SK-N-SH (cell line): ENCODE measurements at regions not wholly inside any gene's neighbourhood (a gene's known extent, or its start where the extent isn't known, plus 50 kb on each side); places are given as distances from the start of the nearest gene placed in this dataset.

ENCODE experiments used
- CTCF ChIP-seq: fragments of 200-600 bp; sonication (generic); IDR thresholded peaks from 2 replicates; pipeline ENCODE4 v1.6.1; 2017; ENCODE audit warnings: antibody characterized with exemption, mild to moderate bottlenecking, moderate library complexity
- ELF1 ChIP-seq: IDR thresholded peaks from 2 replicates; pipeline ENCODE4 v1.4.0; 2012
- FOXM1 ChIP-seq: IDR thresholded peaks from 2 replicates; pipeline ENCODE4 v1.4.0; 2012; ENCODE audit warnings: low read depth, mild to moderate bottlenecking
- GATA2 ChIP-seq: sonication (generic); formaldehyde crosslinking; IDR thresholded peaks from 2 replicates; pipeline ENCODE4 v1.5.0; 2020; ENCODE audit warnings: mild to moderate bottlenecking, missing genetic modification reagents
- JUND ChIP-seq: IDR thresholded peaks from 2 replicates; pipeline ENCODE4 v1.4.0; 2012
- MXI1 ChIP-seq: IDR thresholded peaks from 2 replicates; pipeline ENCODE4 v1.6.1; 2012; ENCODE audit warnings: mild to moderate bottlenecking, low read depth, low read length, improper control_type of control experiment
- NRF1 ChIP-seq: IDR thresholded peaks from 2 replicates; pipeline ENCODE4 v1.6.1; 2012; ENCODE audit warnings: low read depth, mild to moderate bottlenecking, low read length
- POLR2AphosphoS5 ChIP-seq: IDR thresholded peaks from 2 replicates; pipeline ENCODE4 v1.6.1; 2012; ENCODE audit warnings: low read depth, low read length
- RCOR1 ChIP-seq: fragments of 150-350 bp; IDR thresholded peaks from 2 replicates; pipeline ENCODE4 v1.6.1; 2017; ENCODE audit warnings: antibody characterized with exemption, low read length
- YY1 ChIP-seq: IDR thresholded peaks from 2 replicates; pipeline ENCODE4 v1.4.0; 2012; ENCODE audit warnings: low read depth, mild to moderate bottlenecking
- TF ChIP-seq, protein P1 (sequence below): fragments of 150-350 bp; IDR thresholded peaks from 2 replicates; pipeline ENCODE4 v1.6.1; 2017; ENCODE audit warnings: antibody characterized with exemption, low read length, low read depth, borderline replicate concordance

DNA sequence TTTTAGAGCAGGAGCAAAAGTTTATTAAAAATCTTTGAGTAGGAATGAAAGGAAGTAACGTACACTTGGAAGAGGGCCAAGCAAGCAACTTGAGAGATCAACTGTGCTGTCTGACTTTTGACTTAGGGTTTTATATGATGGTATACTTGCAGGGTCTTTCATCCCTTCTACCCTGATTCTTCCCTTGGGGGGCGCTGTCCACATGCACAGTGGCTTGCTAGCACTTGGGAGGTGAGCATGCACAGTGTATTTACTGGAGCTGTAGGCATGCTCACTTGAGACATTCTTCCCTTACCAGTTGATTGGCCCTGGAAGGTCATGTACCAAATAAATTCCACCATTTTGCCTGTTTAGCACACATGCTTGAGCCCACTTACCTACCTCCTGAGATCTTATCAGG lies 1001.3 kb upstream of the ADGRL2 start:
- TF ChIP-seq JUND, result no peak
- no peak for TF ChIP-seq MXI1
- peak; percentile 21; the same call in 1 of the 2 replicates for TF ChIP-seq CTCF
- no peak for TF ChIP-seq FOXM1
- no peak for TF ChIP-seq YY1
- no peak for TF ChIP-seq ELF1
- no peak for TF ChIP-seq POLR2AphosphoS5
- no peak for TF ChIP-seq NRF1
- no peak for TF ChIP-seq RCOR1
- TF ChIP-seq, protein P1, sequence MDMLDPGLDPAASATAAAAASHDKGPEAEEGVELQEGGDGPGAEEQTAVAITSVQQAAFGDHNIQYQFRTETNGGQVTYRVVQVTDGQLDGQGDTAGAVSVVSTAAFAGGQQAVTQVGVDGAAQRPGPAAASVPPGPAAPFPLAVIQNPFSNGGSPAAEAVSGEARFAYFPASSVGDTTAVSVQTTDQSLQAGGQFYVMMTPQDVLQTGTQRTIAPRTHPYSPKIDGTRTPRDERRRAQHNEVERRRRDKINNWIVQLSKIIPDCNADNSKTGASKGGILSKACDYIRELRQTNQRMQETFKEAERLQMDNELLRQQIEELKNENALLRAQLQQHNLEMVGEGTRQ, result no peak
- TF ChIP-seq GATA2 (CRISPR knock-in tag), result no peak
